Activated CD4-positive, alpha-beta T cell treated with anti-CD3 and anti-CD28 coated beads, Interleukin-2, amount 10 ng/mL, durations not matched to agents 24 days and 14 days (primary cell): ENCODE measurements at regions not wholly inside any gene's neighbourhood (a gene's known extent, or its start where the extent isn't known, plus 50 kb on each side); places are given as distances from the start of the nearest gene placed in this dataset.

ENCODE experiments used
- DNase-seq: peaks from one replicate; pipeline ENCODE4 v3.0.0; 2022
- H3K27ac Mint-ChIP-seq: one replicate; pipeline ENCODE4 v1.8.0; 2022; ENCODE audit warnings: mild to moderate bottlenecking, mixed read lengths
- H3K27me3 Mint-ChIP-seq: one replicate; pipeline ENCODE4 v1.8.0; 2022; ENCODE audit warnings: mixed read lengths
- H3K36me3 Mint-ChIP-seq: one replicate; pipeline ENCODE4 v1.8.0; 2022; ENCODE audit warnings: low read depth, mild to moderate bottlenecking, mixed read lengths
- H3K4me1 Mint-ChIP-seq: one replicate; pipeline ENCODE4 v1.8.0; 2021; ENCODE audit warnings: mixed read lengths
- H3K4me3 Mint-ChIP-seq: one replicate; pipeline ENCODE4 v1.8.0; 2022; ENCODE audit warnings: mild to moderate bottlenecking, moderate library complexity, mixed read lengths
- H3K9me3 Mint-ChIP-seq: one replicate; pipeline ENCODE4 v1.8.0; 2021; ENCODE audit warnings: mixed read lengths
- intact Hi-C: fragments of 100-400 bp; cut with micrococcal nuclease; formaldehyde crosslinking; loops from one replicate; pipeline ENCODE4 v1.15.1; 2023

DNA sequence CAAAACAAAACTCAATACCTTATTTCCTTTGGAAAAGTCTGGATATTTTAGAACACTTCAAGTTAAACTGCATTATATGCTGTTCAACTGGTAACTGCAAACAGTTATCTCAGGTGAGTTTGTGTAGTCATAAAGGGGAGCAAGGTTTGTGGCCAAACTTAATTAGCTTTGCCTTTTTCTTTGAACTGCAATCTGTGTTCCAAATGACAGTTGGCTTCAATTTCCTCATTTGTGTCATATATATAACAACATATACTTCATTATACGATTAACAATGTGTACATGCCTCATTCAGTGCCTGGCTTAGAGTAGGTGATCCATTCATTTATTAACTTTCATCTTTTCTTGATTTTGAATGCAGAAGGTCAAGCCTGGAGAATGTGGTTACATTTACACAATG, 55.8 kb downstream of the KCNE4 start:
- no peaks in the 10 kb centered on the region for H3K4me1 Mint-ChIP-seq
- H3K27ac Mint-ChIP-seq: no peak overlapping the region
- no peaks in the 10 kb centered on the region for H3K9me3 Mint-ChIP-seq
- no peak for DNase-seq
- no peak overlapping the region for H3K4me3 Mint-ChIP-seq
- H3K36me3 Mint-ChIP-seq: no peaks in the 10 kb centered on the region
- H3K27me3 Mint-ChIP-seq: no peaks in the 10 kb centered on the region
- intact Hi-C loops: no loop called here

DNA sequence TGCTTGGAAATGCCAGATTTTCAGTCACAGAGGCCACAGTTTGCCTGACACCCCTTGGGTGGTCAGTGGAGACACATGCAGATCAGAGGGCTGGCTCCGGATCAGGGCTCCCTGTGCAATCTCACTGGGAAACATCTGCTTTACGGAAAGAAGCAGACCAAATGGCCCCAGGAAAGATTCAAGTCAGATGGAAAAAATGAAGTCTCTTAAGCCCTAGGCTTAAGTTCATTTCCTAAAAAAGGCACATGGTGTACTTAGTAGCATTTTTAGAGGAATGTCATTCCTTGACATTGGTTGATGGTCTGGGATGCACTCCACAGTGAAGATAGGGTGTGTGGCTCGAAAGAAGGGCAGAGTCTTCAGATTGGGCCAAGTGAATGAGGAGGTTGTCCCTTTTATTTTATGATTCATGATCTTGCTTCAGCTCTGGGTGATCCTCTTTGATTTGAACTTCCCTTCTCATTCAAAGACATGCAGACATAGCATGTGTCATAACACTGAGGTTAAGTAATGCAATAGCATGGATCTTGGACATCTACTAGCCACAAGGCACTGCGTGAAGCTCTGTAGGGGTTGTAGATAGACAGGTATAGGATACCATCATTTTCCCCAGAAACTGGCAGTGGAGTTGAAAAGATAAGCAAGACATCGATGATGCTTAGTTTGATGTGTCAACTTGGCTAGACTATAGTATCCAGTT, 56.5 kb downstream of the KCNE4 start:
- Mint-ChIP-seq H3K4me3 (no peak overlapping the region), H3K36me3 (no peaks in the 10 kb centered on the region), H3K9me3 (no peaks in the 10 kb centered on the region), H3K27me3 (no peaks in the 10 kb centered on the region), H3K27ac (no peak overlapping the region), H3K4me1 (no peaks in the 10 kb centered on the region)
- DNase-seq: no peak
- intact Hi-C loops: no loop called here

- intact Hi-C loops: no loop called here
- no peaks in the 10 kb centered on the region for H3K4me1 Mint-ChIP-seq
- H3K36me3 Mint-ChIP-seq: no peaks in the 10 kb centered on the region
- no peaks in the 10 kb centered on the region for H3K27me3 Mint-ChIP-seq
- DNase-seq: no peak
- H3K9me3 Mint-ChIP-seq: no peaks in the 10 kb centered on the region
- H3K27ac Mint-ChIP-seq: no peak overlapping the region
- H3K4me3 Mint-ChIP-seq: no peak overlapping the region
Observed at GRCh38 chr2:223109341-223109740, 57.4 kb downstream of the KCNE4 start.

DNA sequence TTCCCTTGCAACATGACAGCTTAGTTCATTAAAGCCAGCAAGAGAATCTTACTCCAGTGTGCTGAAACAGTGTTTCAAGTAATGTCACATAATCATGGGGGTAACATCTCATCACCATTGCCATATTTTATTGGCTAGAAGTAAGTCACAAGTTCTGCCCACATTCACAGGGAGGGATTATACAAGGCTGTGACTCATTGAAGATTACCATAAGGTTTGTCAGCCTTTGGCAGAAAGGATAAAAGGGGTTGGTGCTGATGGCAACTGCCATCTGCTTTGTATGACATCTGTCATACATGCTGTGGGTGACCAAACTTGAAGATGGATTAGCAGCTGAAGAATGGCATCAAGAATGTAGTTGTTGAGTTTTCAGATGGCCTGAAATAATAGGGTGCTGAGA, 61.2 kb downstream of the KCNE4 start:
- Mint-ChIP-seq H3K4me3 (no peak overlapping the region), H3K27ac (no peak overlapping the region), H3K9me3 (no peaks in the 10 kb centered on the region), H3K4me1 (no peaks in the 10 kb centered on the region), H3K36me3 (no peaks in the 10 kb centered on the region), H3K27me3 (no peaks in the 10 kb centered on the region)
- no peak for DNase-seq
- intact Hi-C loops: no loop called here

DNA sequence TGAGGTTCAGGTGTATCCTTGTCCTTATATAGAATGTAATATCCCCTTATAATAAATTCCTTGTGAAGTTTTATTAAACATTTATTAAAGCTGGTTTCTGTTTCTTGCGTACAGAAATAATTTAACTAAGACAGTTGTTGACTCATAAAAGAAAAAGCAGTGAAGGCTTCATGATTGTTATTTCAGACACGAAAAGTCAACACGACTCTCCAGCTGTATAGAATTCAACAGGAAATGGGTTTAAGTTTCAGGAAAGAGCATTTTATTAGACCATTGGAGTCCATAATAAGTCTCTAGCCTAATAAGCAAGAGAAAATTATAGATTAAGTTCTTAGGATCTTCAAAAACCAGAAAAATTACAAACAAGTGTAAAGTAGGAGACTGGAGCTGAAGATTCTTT, 62.2 kb downstream of the KCNE4 start:
- DNase-seq: no peak
- intact Hi-C loops: no loop called here
- no peaks in the 10 kb centered on the region for H3K36me3 Mint-ChIP-seq
- no peak overlapping the region for H3K4me3 Mint-ChIP-seq
- H3K4me1 Mint-ChIP-seq: no peaks in the 10 kb centered on the region
- no peak overlapping the region for H3K27ac Mint-ChIP-seq
- H3K27me3 Mint-ChIP-seq: no peaks in the 10 kb centered on the region
- H3K9me3 Mint-ChIP-seq: no peaks in the 10 kb centered on the region

- H3K27me3 Mint-ChIP-seq: no peaks in the 10 kb centered on the region
- no peak for DNase-seq
- no peaks in the 10 kb centered on the region for H3K36me3 Mint-ChIP-seq
- intact Hi-C loops: no loop called here
- no peak overlapping the region for H3K4me3 Mint-ChIP-seq
- no peak overlapping the region for H3K27ac Mint-ChIP-seq
- H3K9me3 Mint-ChIP-seq: no peaks in the 10 kb centered on the region
- H3K4me1 Mint-ChIP-seq: no peaks in the 10 kb centered on the region
Observed at GRCh38 chr2:223114917-223115316, 62.9 kb downstream of the KCNE4 start.

- Mint-ChIP-seq H3K4me1 (no peaks in the 10 kb centered on the region), H3K4me3 (no peak overlapping the region), H3K36me3 (no peaks in the 10 kb centered on the region), H3K27me3 (no peaks in the 10 kb centered on the region), H3K27ac (no peak overlapping the region), H3K9me3 (no peaks in the 10 kb centered on the region)
- no peak for DNase-seq
- intact Hi-C loops: no loop called here
Observed at GRCh38 chr2:223117533-223117932, 65.5 kb downstream of the KCNE4 start.

DNA sequence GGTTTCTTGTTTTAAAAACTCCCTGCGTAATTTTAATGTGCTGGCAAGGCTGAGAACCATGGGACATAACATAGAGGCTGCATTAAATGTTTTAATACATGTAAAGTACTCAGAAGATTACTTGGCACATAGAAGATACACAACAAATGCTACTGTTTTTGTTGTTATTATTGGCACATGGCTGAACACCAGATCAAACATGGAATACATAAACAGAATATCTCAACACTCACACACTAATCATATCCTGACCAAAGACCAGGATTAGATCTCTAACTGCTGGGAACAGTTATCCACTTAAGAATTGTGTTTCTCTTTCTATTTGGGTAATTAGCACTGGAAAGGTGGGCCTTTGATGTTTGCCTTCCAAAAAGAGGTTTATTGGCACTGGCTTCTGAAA, 69.3 kb downstream of the KCNE4 start:
- Mint-ChIP-seq H3K27me3 (no peaks in the 10 kb centered on the region), H3K4me3 (no peak overlapping the region), H3K36me3 (no peaks in the 10 kb centered on the region), H3K9me3 (no peaks in the 10 kb centered on the region), H3K4me1 (no peaks in the 10 kb centered on the region), H3K27ac (no peak overlapping the region)
- intact Hi-C loops: no loop called here
- no peak for DNase-seq

GRCh38 chr2:223122781-223123180, 70.8 kb downstream of the KCNE4 start:
- Mint-ChIP-seq H3K36me3 (no peaks in the 10 kb centered on the region), H3K27me3 (no peaks in the 10 kb centered on the region), H3K4me1 (no peaks in the 10 kb centered on the region), H3K27ac (no peak overlapping the region), H3K4me3 (no peak overlapping the region), H3K9me3 (no peaks in the 10 kb centered on the region)
- no peak for DNase-seq
- intact Hi-C loops: no loop called here

- Mint-ChIP-seq H3K27me3 (no peaks in the 10 kb centered on the region), H3K27ac (no peak overlapping the region), H3K4me3 (no peak overlapping the region), H3K9me3 (no peaks in the 10 kb centered on the region), H3K36me3 (no peaks in the 10 kb centered on the region), H3K4me1 (no peaks in the 10 kb centered on the region)
- no peak for DNase-seq
- intact Hi-C loops: no loop called here
Observed at GRCh38 chr2:223123855-223124610, 72.0 kb downstream of the KCNE4 start.

- no peaks in the 10 kb centered on the region for H3K9me3 Mint-ChIP-seq
- no peak for DNase-seq
- no peak overlapping the region for H3K4me3 Mint-ChIP-seq
- no peaks in the 10 kb centered on the region for H3K27me3 Mint-ChIP-seq
- H3K4me1 Mint-ChIP-seq: no peaks in the 10 kb centered on the region
- no peak overlapping the region for H3K27ac Mint-ChIP-seq
- H3K36me3 Mint-ChIP-seq: no peaks in the 10 kb centered on the region
- intact Hi-C loops: no loop called here
Observed at GRCh38 chr2:223141606-223142005, 89.6 kb downstream of the KCNE4 start.

DNA sequence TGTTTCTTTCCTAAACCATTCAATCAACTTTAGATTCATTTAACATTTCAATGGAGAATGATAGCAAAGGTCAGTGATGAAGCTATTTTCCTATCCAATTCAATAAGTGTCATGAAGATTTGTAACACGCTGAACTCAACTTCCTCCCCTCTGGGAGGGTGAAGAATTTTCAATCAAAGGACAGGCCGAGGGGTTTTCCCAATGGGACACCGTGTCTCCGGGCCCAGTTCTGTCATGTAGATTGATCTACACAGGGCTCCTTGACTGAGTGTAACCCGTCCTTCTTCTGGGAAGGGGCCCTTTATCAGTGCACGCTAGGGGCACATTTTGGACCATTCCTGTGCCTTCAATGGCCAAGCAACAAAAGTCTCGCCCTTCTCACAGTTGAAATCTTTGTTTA, 90.1 kb downstream of the KCNE4 start:
- Mint-ChIP-seq H3K27me3 (no peaks in the 10 kb centered on the region), H3K4me3 (no peak overlapping the region), H3K9me3 (no peaks in the 10 kb centered on the region), H3K27ac (no peak overlapping the region), H3K4me1 (no peaks in the 10 kb centered on the region), H3K36me3 (no peaks in the 10 kb centered on the region)
- DNase-seq: no peak
- intact Hi-C loops: no loop called here

DNA sequence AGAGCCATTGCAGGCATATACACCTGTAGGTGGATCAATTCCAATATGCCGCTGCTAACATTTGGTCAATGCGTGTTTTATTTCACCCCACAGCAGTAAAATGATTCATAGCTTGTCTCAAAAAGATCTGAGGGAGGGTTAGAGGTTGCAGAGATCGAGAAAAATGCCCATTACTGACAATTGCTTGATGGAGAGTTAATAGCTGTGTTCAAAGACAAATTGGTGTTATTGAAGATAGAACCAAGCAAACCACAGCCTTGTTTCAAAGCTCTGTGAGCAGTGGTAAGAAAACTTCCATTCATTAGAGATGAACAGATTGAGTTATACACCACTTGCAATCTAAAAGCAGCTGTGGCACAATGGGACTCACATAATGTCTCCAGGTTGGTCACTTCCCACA, 95.4 kb downstream of the KCNE4 start:
- Mint-ChIP-seq H3K4me3 (no peak overlapping the region), H3K9me3 (no peaks in the 10 kb centered on the region), H3K27me3 (no peaks in the 10 kb centered on the region), H3K27ac (no peak overlapping the region), H3K36me3 (no peaks in the 10 kb centered on the region), H3K4me1 (no peaks in the 10 kb centered on the region)
- no peak for DNase-seq
- intact Hi-C loops: no loop called here

DNA sequence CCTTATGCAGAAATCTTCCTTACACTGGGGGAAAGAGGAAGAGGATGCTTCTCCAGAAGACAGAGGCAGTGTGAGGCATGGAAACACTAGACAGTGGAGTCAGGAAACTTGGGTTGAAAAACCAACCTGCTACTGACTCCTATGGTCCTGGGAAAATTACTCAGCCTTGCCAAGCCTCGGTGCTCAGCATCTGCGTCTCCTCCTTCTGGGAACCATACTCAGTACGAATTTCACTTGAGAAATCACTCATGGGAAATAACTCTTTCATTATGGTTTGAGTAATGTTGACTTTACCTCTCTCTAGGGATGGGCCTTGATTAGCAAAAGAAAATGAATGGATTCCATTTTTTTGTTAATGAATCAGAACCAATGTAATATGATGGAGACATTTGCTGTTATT, 96.5 kb downstream of the KCNE4 start:
- no peak overlapping the region for H3K4me3 Mint-ChIP-seq
- no peaks in the 10 kb centered on the region for H3K9me3 Mint-ChIP-seq
- no peak overlapping the region for H3K27ac Mint-ChIP-seq
- intact Hi-C loops: no loop called here
- H3K27me3 Mint-ChIP-seq: no peaks in the 10 kb centered on the region
- no peak for DNase-seq
- H3K36me3 Mint-ChIP-seq: no peaks in the 10 kb centered on the region
- no peaks in the 10 kb centered on the region for H3K4me1 Mint-ChIP-seq

DNA sequence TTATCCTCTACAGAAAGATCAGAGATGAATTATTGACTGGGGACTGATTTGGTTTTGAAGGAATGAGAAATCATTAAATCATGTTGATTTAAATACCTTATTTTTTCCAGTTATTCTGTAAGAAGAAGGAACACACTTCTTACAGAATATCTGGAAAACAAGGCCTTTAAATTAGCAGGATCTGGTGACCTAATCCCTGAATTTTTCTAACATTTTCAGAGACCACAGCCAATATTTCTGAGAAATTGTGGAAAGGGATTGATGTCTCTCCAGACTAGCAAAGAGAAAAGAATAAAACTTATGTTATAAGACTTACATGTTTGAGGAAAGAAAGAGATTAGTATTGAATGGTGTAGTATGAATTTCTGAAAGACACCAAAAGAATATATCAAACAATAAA, 104.0 kb downstream of the KCNE4 start:
- H3K36me3 Mint-ChIP-seq: no peaks in the 10 kb centered on the region
- DNase-seq: no peak
- no peaks in the 10 kb centered on the region for H3K4me1 Mint-ChIP-seq
- H3K27me3 Mint-ChIP-seq: no peaks in the 10 kb centered on the region
- no peak overlapping the region for H3K27ac Mint-ChIP-seq
- no peaks in the 10 kb centered on the region for H3K9me3 Mint-ChIP-seq
- intact Hi-C loops: no loop called here
- no peak overlapping the region for H3K4me3 Mint-ChIP-seq
